Erythroblast (primary cell): ENCODE measurements at regions not wholly inside any gene's neighbourhood (a gene's known extent, or its start where the extent isn't known, plus 50 kb on each side); places are given as distances from the start of the nearest gene placed in this dataset.

Source experiments
- GATA1 ChIP-seq: IDR thresholded peaks from 2 replicates; pipeline ENCODE4 v1.6.1; 2011; ENCODE audit warnings: low read depth, mild to moderate bottlenecking, control low read depth, low read length, moderate library complexity
- POLR2A ChIP-seq: IDR thresholded peaks from 2 replicates; pipeline ENCODE4 v1.6.1; 2011; ENCODE audit warnings: mild to moderate bottlenecking, low read length

DNA sequence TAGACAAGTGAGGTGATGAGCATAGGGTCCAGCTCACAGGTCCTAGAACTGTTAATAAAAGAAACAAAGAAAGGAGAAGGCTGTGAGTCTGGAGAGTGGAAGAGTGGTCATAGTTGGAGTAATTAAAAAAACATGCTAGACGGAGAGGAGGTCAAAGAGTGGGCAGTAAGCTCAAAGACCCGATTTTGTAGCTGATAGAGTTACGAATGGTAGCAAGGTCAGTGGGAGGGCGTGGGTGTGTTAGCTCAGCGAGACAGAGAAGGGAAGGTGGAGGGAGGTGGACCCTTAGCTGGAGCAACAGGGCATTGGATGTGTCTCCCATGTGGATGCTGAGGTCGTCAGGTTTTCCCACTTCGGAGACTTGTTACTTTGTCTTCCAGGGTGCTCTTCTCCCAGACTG lies 431.7 kb downstream of the CDH26 start:
- TF ChIP-seq POLR2A: no peak
- no peak for TF ChIP-seq GATA1
